ENCODE measurements at regions not wholly inside any gene's neighbourhood (a gene's known extent, or its start where the extent isn't known, plus 50 kb on each side); places are given as distances from the start of the nearest gene placed in this dataset.
A peak's percentile ranks its signal among the peaks of the same experiment; 100 is the strongest.

DNA sequence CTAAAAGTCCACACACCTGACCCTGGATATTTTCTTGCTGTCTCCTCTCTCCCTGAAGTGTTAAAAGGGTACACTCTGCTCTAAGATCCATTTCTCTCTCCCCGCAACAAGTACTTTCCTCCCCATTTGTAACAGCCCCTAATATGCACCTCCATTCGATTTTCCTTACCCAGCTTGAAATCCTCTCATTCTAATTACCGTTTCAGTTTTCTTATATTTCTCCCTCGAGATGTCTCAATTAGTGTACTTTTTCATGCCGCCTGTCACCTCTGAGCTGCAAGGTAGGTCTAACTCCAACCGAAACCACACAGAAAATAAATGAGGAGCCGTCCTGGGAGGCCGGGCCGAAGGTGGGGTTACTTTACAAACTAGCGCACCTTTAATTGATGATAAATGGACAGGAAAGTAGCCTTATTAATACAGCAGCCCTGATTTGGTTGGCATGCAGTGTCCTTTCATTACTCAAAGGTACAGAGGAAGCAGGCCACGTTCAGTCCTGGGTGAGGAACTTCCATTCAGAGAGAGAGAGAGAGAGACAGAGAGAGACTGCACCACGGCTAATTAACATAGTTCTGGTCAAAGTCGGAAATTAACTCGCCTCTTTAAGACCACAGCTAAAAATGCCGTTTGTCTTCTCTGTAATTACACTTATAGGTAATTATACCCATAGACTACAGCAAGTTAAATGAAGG, 319.9 kb downstream of the ARRDC4 start:
- no peak for DNase-seq

DNA sequence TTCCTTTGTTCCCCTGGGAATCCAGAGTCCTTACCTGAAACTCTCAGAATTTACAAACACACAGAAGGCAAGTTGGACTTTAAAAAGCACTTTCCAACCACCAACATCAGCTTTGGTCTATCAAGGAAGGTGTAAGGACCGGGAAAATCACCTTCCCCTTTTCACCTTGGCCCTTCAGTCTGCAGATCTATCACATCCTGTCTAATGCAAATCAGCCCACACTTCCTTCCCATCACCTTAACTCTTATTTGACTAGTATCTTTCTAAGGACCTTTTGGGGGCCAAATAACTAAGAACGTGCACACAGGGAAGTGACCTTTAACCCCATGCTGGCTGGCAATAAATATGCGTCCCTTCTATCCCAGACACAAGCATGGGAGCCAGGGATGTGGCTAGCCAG, 320.6 kb downstream of the ARRDC4 start:
- DNase-seq, result no peak

DNA sequence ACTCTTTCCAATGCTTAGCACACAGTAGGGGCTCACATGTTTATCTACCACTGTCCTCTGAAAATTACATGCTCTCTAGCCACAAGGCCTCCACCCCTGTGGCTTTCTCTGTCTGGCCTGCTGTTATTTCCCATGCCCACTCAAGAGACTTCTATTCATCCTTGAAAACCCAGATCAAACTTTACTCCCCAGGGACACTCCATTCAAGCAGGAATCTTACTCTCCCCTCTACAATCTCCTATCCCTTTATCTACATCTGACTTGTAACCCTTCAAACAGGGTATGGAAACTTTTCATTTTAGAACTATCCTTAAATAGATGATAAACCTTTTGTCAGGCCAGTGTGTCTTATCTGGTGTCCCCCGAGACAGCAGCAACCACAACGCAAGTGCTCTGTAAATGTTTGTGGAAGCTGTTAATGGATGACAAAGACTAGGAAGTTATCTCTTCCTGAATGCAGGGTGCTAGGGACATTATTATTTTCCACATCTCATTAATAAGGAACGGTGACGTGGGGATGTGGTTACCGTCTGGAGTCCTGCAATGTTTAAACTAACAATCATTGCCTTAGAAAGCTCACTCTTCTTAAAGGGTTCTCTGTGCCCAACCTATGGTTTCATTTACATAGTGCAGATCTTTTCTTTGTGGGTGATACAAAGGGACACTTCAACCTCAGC, 322.3 kb downstream of the ARRDC4 start:
- DNase-seq, result no peak

- no peak for DNase-seq
Measured at GRCh38 chr15:98286200-98286599, 325.7 kb downstream of the ARRDC4 start.

GRCh38 chr15:98286831-98287230, 326.3 kb downstream of the ARRDC4 start:
- no peak for DNase-seq

GRCh38 chr15:98288091-98288590, 327.6 kb downstream of the ARRDC4 start:
- DNase-seq, result no peak

DNA sequence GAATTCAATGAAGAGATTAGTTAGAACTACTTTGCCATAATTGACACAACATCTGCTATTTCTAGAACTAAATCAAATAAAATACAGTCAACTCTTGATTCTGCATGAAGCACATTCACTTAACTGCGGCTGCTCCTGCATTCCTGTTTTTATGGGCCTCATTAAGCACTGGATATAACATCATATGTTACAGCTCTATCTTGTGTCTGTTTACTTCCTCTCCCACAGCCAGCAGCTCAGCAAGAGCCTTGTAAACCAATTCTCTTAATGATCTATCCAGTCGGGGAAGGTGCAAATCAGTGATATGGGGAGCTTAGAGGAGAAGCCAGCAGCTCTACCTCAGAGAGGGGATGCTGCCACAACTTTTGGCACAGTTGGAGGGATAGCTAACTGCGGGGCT, 329.2 kb downstream of the ARRDC4 start:
- DNase-seq, result no peak

- peak; percentile 54 for DNase-seq
Measured at GRCh38 chr15:98292442-98293240, 332.1 kb downstream of the ARRDC4 start.

- DNase-seq, result no peak
Measured at GRCh38 chr15:98294126-98294525, 333.6 kb downstream of the ARRDC4 start.

GRCh38 chr15:98295101-98295759, 334.7 kb downstream of the ARRDC4 start:
- DNase-seq, result peak; percentile 42

- no peak for DNase-seq
Measured at GRCh38 chr15:98296653-98297052, 336.1 kb downstream of the ARRDC4 start.

- no peak for DNase-seq
Measured at GRCh38 chr15:98304371-98304770, 343.9 kb downstream of the ARRDC4 start.

DNA sequence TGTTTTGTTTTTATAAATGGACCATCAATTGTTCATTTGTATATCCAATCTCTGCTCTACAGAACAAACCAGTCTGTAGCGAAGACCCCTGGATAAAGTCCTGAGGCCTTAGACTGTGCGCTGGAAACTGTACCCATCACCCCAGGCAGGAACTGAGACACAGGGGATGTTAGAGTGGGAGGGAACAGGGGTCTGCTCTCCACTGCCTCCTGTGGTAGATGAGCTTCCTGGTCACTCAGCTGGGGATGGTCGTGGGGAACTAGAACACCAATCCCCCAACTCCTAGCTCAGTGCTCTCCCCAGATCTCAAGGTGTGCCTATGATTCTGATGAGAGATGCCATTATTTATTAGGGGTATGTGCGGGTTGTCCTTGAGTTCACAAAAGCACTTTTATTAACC, 340.2 kb upstream of the IGF1R start:
- no peak for DNase-seq

DNA sequence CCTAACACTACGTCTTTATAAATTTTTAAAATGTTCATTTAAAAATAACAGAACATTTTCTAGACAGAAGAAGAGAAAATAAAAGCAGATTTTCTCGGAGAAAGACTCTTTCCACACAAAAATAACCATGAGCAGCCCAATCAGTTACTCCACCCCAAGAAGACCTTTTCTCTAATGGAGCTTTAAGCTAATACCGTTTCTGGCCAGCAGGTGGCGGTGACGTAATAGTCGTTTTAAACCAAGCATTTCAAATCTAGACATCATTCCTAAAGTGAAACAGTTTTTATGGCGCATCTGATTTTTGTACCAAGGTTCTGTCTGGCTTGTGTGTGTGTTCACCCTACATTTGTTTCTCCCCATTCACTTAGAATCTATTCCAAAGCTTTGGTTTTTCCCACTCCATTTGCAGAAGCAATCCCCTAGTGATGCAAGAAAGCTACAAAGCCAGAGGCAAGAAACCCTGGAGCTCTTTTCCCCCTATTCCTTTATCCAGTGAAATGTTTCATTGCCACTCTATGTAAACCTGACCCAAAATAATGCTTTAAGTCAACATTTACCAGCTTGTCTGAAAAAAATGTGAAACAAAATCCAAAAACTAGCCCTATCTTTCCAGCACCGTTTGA, 336.7 kb upstream of the IGF1R start:
- DNase-seq, result peak; percentile 83

GRCh38 chr15:98312913-98313312, 335.4 kb upstream of the IGF1R start:
- DNase-seq, result no peak

GRCh38 chr15:98315971-98316370, 332.4 kb upstream of the IGF1R start:
- no peak for DNase-seq

- no peak for DNase-seq
Measured at GRCh38 chr15:98321896-98322295, 326.4 kb upstream of the IGF1R start.

DNA sequence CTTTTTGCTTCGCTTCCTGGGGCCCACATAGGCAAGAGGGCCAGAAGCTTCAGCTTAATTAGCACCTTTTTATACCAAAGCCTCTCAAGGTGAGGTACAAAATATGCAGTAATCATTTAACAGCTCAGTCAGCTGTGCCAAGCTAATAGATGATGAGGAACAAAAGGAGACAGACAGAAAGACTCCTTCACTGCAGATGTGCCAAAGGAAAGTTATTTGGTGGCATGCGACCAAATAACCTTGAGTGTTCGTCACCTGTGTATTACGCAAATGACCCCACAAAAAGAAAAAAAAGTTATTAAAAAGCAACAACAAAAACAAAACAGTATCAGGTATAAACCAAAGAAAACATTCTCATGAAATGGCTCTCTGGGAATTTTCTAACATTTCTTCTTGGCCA, 325.8 kb upstream of the IGF1R start:
- DNase-seq, result no peak

- no peak for DNase-seq
Measured at GRCh38 chr15:98324341-98324970, 323.9 kb upstream of the IGF1R start.

DNA sequence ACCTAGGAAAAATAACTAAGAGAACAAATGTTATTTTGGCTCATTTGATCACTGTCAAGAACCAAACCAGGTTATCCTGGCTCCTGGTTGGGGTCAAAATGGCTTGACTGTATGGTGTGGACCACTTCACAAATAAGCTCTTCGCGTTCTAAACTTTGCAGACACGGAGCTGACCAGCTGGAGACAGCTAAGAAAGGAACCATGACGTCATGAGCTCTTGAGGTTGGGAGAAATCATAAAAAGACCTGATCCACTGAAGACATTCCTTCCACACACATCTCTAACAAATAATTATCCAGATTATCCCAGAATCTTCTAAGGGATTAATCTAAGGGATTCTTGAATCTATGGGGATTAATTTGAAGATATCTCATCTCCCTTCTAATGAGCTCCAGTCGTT, 321.5 kb upstream of the IGF1R start:
- DNase-seq, result no peak

- DNase-seq, result no peak
Measured at GRCh38 chr15:98330258-98330657, 318.1 kb upstream of the IGF1R start.

Measured in dermis blood vessel endothelial cell (primary cell).